HCT116 (cell line): ENCODE measurements at regions not wholly inside any gene's neighbourhood (a gene's known extent, or its start where the extent isn't known, plus 50 kb on each side); places are given as distances from the start of the nearest gene placed in this dataset.

Source experiments
- ATAC-seq: fragments of 200-7000 bp; cut with Tn5 transposase; 2 replicates; pipeline ENCODE4 v1.9.1; 2020; ENCODE audit warnings: mild to moderate bottlenecking, moderate library complexity
- BruUV-seq: library from RNA; stranded (reverse); fragments of 400-500 nt; replicated peaks from 2 replicates; lab custom pipeline; 2021; lab: Mats Ljungman, UMichigan
- CTCF ChIA-PET: fragments of 300-600 bp; sonication (Branson Sonifier 250); formaldehyde crosslinking; loops from one replicate; lab custom pipeline; 2021; ENCODE audit warnings: antibody characterized with exemption; lab: Charles Lee
- POLR2A ChIA-PET: fragments of 300-600, 350-600 bp; sonication (Branson Sonifier 250); formaldehyde crosslinking; loops from one replicate; lab custom pipeline; 2021; ENCODE audit warnings: antibody characterized with exemption; lab: Charles Lee
- RAD21 ChIA-PET, 2 experiments: fragments of 300-600 bp; sonication (Branson Sonifier 250); formaldehyde crosslinking; loops; one replicate each; lab custom pipeline; 2023; ENCODE audit warnings: low total read pairs in 2 of 2; ENCODE audit not compliant: uncharacterized antibody in 2 of 2, unreplicated experiment in 2 of 2, low non-redundant PET in 1 of 2; lab: Charles Lee
- DNase-seq: peaks from one replicate; pipeline ENCODE4 v3.0.0-alpha.2; 2010; ENCODE audit warnings: low read depth, low spot score
- H2AFZ ChIP-seq: fragments of 200-600 bp; shearing (Covaris generic), sonication (generic); 2 replicates; pipeline ENCODE4 v1.6.1; 2017; ENCODE audit warnings: low read depth, mixed run types, mixed read lengths, antibody characterized with exemption, low read length; ENCODE audit not compliant: poor library complexity, severe bottlenecking
- H3K27ac ChIP-seq: 2 replicates; pipeline ENCODE4 v1.5.1; 2012; ENCODE audit warnings: low read depth, low read length
- H3K27me3 ChIP-seq: fragments of 200-600 bp; sonication (generic); 2 replicates; pipeline ENCODE4 v1.6.1; 2016; ENCODE audit warnings: mixed run types, low read length, mixed read lengths; ENCODE audit not compliant: insufficient read depth
- H3K36me3 ChIP-seq, 2 experiments: fragments of 200-500 bp in 1 of 2; fragments of 200-600 bp in 1 of 2; sonication (Bioruptor generic) in 1 of 2; sonication (generic) in 1 of 2; 2 replicates each; pipeline versions ENCODE4 v1.5.1 to v1.6.1; 2014 to 2016; ENCODE audit warnings: low read length in 2 of 2, inconsistent platforms in 1 of 2, mixed read lengths in 1 of 2, mixed run types in 1 of 2; ENCODE audit not compliant: insufficient read depth in 2 of 2, control insufficient read depth in 1 of 2
- H3K4me1 ChIP-seq, 2 experiments: fragments of 200-600 bp in 1 of 2; sonication (generic) in 1 of 2; 2 replicates each; pipeline versions ENCODE4 v1.5.1 to v1.6.1; 2012 to 2017; ENCODE audit warnings: low read length in 2 of 2, inconsistent platforms in 1 of 2, mild to moderate bottlenecking in 1 of 2, mixed read lengths in 1 of 2, mixed run types in 1 of 2, moderate library complexity in 1 of 2; ENCODE audit not compliant: insufficient read depth in 2 of 2, control insufficient read depth in 1 of 2
- H3K4me2 ChIP-seq: fragments of 200-600 bp; sonication (generic); 2 replicates; pipeline ENCODE4 v1.6.1; 2017; ENCODE audit warnings: mixed run types, low read length, mixed read lengths
- H3K4me3 ChIP-seq, 2 experiments: fragments of 200-600 bp in 1 of 2; sonication (generic) in 1 of 2; replicated peaks in 1 of 2; 2 replicates each; pipeline ENCODE4 v1.5.1; 2011 to 2016; ENCODE audit warnings: low read length in 2 of 2, control low read depth in 1 of 2, low read depth in 1 of 2, mild to moderate bottlenecking in 1 of 2, mixed read lengths in 1 of 2, mixed run types in 1 of 2
- H3K79me2 ChIP-seq: fragments of 200-600 bp; sonication (generic); 2 replicates; pipeline ENCODE4 v1.6.1; 2017; ENCODE audit warnings: mild to moderate bottlenecking, mixed run types, low read length, moderate library complexity, mixed read lengths; ENCODE audit not compliant: insufficient read depth
- H3K9ac ChIP-seq: fragments of 200-600 bp; sonication (generic); 2 replicates; pipeline ENCODE4 v1.6.1; 2016; ENCODE audit warnings: low read length, mixed read lengths
- H3K9me2 ChIP-seq: fragments of 200-600 bp; sonication (generic), shearing (Covaris generic); 2 replicates; pipeline ENCODE4 v1.6.1; 2017; ENCODE audit warnings: mixed run types, mild to moderate bottlenecking, moderate library complexity; ENCODE audit not compliant: insufficient read depth
- H3K9me3 ChIP-seq, 2 experiments: fragments of 200-500 bp in 1 of 2; fragments of 200-600 bp in 1 of 2; sonication (Bioruptor generic) in 1 of 2; sonication (generic) in 1 of 2; 2 replicates each; pipeline ENCODE4 v1.6.1; 2014 to 2017; ENCODE audit warnings: low read length in 2 of 2, mixed read lengths in 2 of 2, inconsistent platforms in 1 of 2, low read depth in 1 of 2, mild to moderate bottlenecking in 1 of 2, mixed run types in 1 of 2, moderate library complexity in 1 of 2; ENCODE audit not compliant: control insufficient read depth in 1 of 2, insufficient read depth in 1 of 2
- H4K20me1 ChIP-seq: fragments of 200-600 bp; sonication (generic), shearing (Covaris generic); 2 replicates; pipeline ENCODE4 v1.6.1; 2017; ENCODE audit warnings: mixed run types, mild to moderate bottlenecking, moderate library complexity; ENCODE audit not compliant: insufficient read depth
- ATF3 ChIP-seq: IDR thresholded peaks from 2 replicates; pipeline ENCODE4 v1.6.1; 2012
- CBX3 ChIP-seq: IDR thresholded peaks from 2 replicates; pipeline ENCODE4 v1.6.1; 2012; ENCODE audit warnings: low read depth
- CTCF ChIP-seq, 3 experiments: fragments of 200-600 bp in 1 of 3; sonication (generic) in 1 of 3; IDR thresholded peaks in 2 of 3; conservative IDR thresholded peaks in 1 of 3; 2 replicates each; pipeline ENCODE4 v1.5.1; 2012 to 2017; ENCODE audit warnings: low read depth in 2 of 3, low read length in 2 of 3, antibody characterized with exemption in 1 of 3, borderline replicate concordance in 1 of 3, control low read depth in 1 of 3, mild to moderate bottlenecking in 1 of 3, mixed read lengths in 1 of 3, mixed run types in 1 of 3, moderate library complexity in 1 of 3; ENCODE audit not compliant: insufficient read depth in 1 of 3
- EGR1 ChIP-seq: IDR thresholded peaks from 2 replicates; pipeline ENCODE4 v1.6.1; 2012; ENCODE audit warnings: low read depth
- ELF1 ChIP-seq: IDR thresholded peaks from 2 replicates; pipeline ENCODE4 v1.6.1; 2012; ENCODE audit warnings: low read depth, borderline replicate concordance
- EZH2phosphoT487 ChIP-seq: fragments of 200-600 bp; IDR thresholded peaks from 2 replicates; pipeline ENCODE4 v1.6.1; 2018; ENCODE audit warnings: antibody characterized with exemption, borderline replicate concordance
- FOSL1 ChIP-seq: IDR thresholded peaks from 2 replicates; pipeline ENCODE4 v1.6.1; 2012; ENCODE audit warnings: low read depth
- JUND ChIP-seq: IDR thresholded peaks from 2 replicates; pipeline ENCODE4 v1.6.1; 2012
- POLR2A ChIP-seq: IDR thresholded peaks from 2 replicates; pipeline ENCODE4 v1.7.0; 2011; ENCODE audit warnings: borderline replicate concordance; ENCODE audit not compliant: insufficient read depth, insufficient read length; ENCODE audit errors: extremely low read depth
- POLR2AphosphoS5 ChIP-seq: IDR thresholded peaks from 2 replicates; pipeline ENCODE4 v1.6.1; 2011; ENCODE audit warnings: mild to moderate bottlenecking, low read depth, low read length, moderate library complexity
- RAD21 ChIP-seq: IDR thresholded peaks from 2 replicates; pipeline ENCODE4 v1.6.1; 2012; ENCODE audit warnings: low read depth, mild to moderate bottlenecking
- REST ChIP-seq: IDR thresholded peaks from 2 replicates; pipeline ENCODE4 v1.6.1; 2012; ENCODE audit warnings: low read depth
- SIN3A ChIP-seq: IDR thresholded peaks from 2 replicates; pipeline ENCODE4 v1.6.1; 2012; ENCODE audit warnings: low read depth
- SP1 ChIP-seq: IDR thresholded peaks from 2 replicates; pipeline ENCODE4 v1.6.1; 2012; ENCODE audit warnings: low read depth
- SRF ChIP-seq: IDR thresholded peaks from 2 replicates; pipeline ENCODE4 v1.6.1; 2012; ENCODE audit warnings: low read depth
- YY1 ChIP-seq: IDR thresholded peaks from 2 replicates; pipeline ENCODE4 v1.6.1; 2011; ENCODE audit warnings: low read length, low read depth, moderate library complexity, mild to moderate bottlenecking; ENCODE audit not compliant: insufficient replicate concordance; ENCODE audit errors: extremely low read depth
- ZFX ChIP-seq: fragments of 450-650 bp; IDR thresholded peaks from 2 replicates; pipeline ENCODE4 v1.6.1; 2017
- ZNF274 ChIP-seq: fragments of 200-500 bp; sonication (Bioruptor generic); IDR thresholded peaks from 2 replicates; pipeline ENCODE4 v1.6.1; 2014; ENCODE audit warnings: mild to moderate bottlenecking, low read depth, low read length, inconsistent platforms
- intact Hi-C: fragments of 100-400 bp; cut with micrococcal nuclease; formaldehyde crosslinking; loops from 2 replicates; pipeline ENCODE4 v1.10.0; 2022

GRCh38 chr15:39114690-39115378 lies 466.0 kb upstream of the THBS1 start:
- no peak overlapping the region for H2AFZ ChIP-seq
- H3K27ac ChIP-seq, result no peak overlapping the region
- POLR2A ChIA-PET, result no interaction called here
- no peaks in the 10 kb centered on the region for H3K9me3 ChIP-seq
- no peak overlapping the region for H3K4me2 ChIP-seq
- CTCF ChIA-PET, result no interaction called here
- no TSS peak for BruUV-seq
- H3K9ac ChIP-seq, result no peak overlapping the region
- no peaks in the 10 kb centered on the region for H4K20me1 ChIP-seq
- RAD21 ChIA-PET, result no interaction called here
- no peaks in the 10 kb centered on the region for H3K4me1 ChIP-seq
- DNase-seq (no peak), ATAC-seq (no peak)
- TF ChIP-seq ZFX, result no peak
- TF ChIP-seq JUND, result no peak
- TF ChIP-seq ELF1, result no peak
- no peak for TF ChIP-seq FOSL1
- TF ChIP-seq CBX3, result no peak
- no peak for TF ChIP-seq ZNF274
- no peak for TF ChIP-seq POLR2AphosphoS5
- no peak for TF ChIP-seq ATF3
- TF ChIP-seq SRF, result no peak
- TF ChIP-seq YY1, result no peak
- TF ChIP-seq REST, result no peak
- TF ChIP-seq EGR1, result no peak
- no peak for TF ChIP-seq SIN3A
- no peak for TF ChIP-seq SP1
- no peak for TF ChIP-seq RAD21
- TF ChIP-seq POLR2A, result no peak
- TF ChIP-seq CTCF (IDR thresholded peaks at IDR 0.05 in 2 of 3, conservative IDR thresholded peaks at IDR 0.05 in 1 of 3; ENCODE audit: borderline replicate concordance in 1 of 3, insufficient read depth in 1 of 3, low read depth in 2 of 3, low read length in 2 of 3), result no peak
- no peak for TF ChIP-seq EZH2phosphoT487
- H3K79me2 ChIP-seq, result no peaks in the 10 kb centered on the region
- no peaks in the 10 kb centered on the region for H3K9me2 ChIP-seq
- intact Hi-C loops, result no loop called here
- H3K27me3 ChIP-seq, result no peaks in the 10 kb centered on the region
- H3K4me3 ChIP-seq, result no peak overlapping the region
- H3K36me3 ChIP-seq, result no peaks in the 10 kb centered on the region
